SU-DHL-6 (cell line): ENCODE measurements at regions not wholly inside any gene's neighbourhood (a gene's known extent, or its start where the extent isn't known, plus 50 kb on each side); places are given as distances from the start of the nearest gene placed in this dataset.

ENCODE experiments used
- H2AFZ ChIP-seq: fragments of 200-600 bp; sonication (generic); 2 replicates; pipeline ENCODE4 v1.6.1; 2014; ENCODE audit warnings: low read depth, mild to moderate bottlenecking, moderate library complexity, mixed read lengths, antibody characterized with exemption, low read length; ENCODE audit not compliant: severe bottlenecking
- H3F3A ChIP-seq: fragments of 200-600 bp; shearing (Covaris generic); 2 replicates; pipeline ENCODE4 v1.6.0; 2016; ENCODE audit warnings: antibody characterized with exemption, mild to moderate bottlenecking; ENCODE audit not compliant: insufficient read depth
- H3K27ac ChIP-seq: fragments of 200-600 bp; sonication (generic); 2 replicates; pipeline ENCODE4 v1.5.1; 2016; ENCODE audit warnings: low read depth, mild to moderate bottlenecking, low read length, moderate library complexity, mixed read lengths
- H3K27me3 ChIP-seq: fragments of 200-600 bp; sonication (generic), shearing (Covaris generic); 2 replicates; pipeline ENCODE4 v1.6.0; 2014; ENCODE audit warnings: mild to moderate bottlenecking, low read length
- H3K36me3 ChIP-seq: fragments of 200-600 bp; sonication (generic); 2 replicates; pipeline ENCODE4 v1.6.1; 2014; ENCODE audit warnings: mild to moderate bottlenecking, low read length, mixed read lengths
- H3K4me2 ChIP-seq: fragments of 300-600, 200-600 bp; shearing (Covaris generic), sonication (generic); 2 replicates; pipeline ENCODE4 v1.6.0; 2014; ENCODE audit warnings: low read length, low read depth, mild to moderate bottlenecking; ENCODE audit not compliant: poor library complexity, severe bottlenecking
- H3K4me3 ChIP-seq: fragments of 200-600 bp; sonication (generic); 2 replicates; pipeline ENCODE4 v1.5.1; 2014; ENCODE audit warnings: antibody characterized with exemption, low read length, mild to moderate bottlenecking, mixed read lengths; ENCODE audit not compliant: insufficient read depth, poor library complexity, severe bottlenecking
- H3K79me2 ChIP-seq: fragments of 200-600 bp; sonication (generic); 2 replicates; pipeline ENCODE4 v1.6.1; 2014; ENCODE audit warnings: mild to moderate bottlenecking, low read length, moderate library complexity; ENCODE audit not compliant: insufficient read depth
- H3K9ac ChIP-seq: fragments of 200-600 bp; sonication (generic); 2 replicates; pipeline ENCODE4 v1.7.0; 2014; ENCODE audit warnings: mild to moderate bottlenecking, low read length
- H3K9me2 ChIP-seq: fragments of 200-600 bp; sonication (generic); replicated peaks from 2 replicates; pipeline ENCODE4 v1.6.1; 2014; ENCODE audit warnings: low read length; ENCODE audit not compliant: insufficient read depth
- H3K9me3 ChIP-seq: fragments of 200-600 bp; sonication (generic); 2 replicates; pipeline ENCODE4 v1.6.1; 2014; ENCODE audit warnings: low read length, mixed read lengths; ENCODE audit not compliant: insufficient read depth
- H4K20me1 ChIP-seq: fragments of 200-600 bp; sonication (generic); 2 replicates; pipeline ENCODE4 v1.6.1; 2014; ENCODE audit warnings: low read depth, mild to moderate bottlenecking, antibody characterized with exemption, low read length, moderate library complexity, mixed read lengths
- EZH2phosphoT487 ChIP-seq: fragments of 200-600 bp; sonication (generic), shearing (Covaris generic); conservative IDR thresholded peaks from 2 replicates; pipeline ENCODE4 v1.6.1; 2018; ENCODE audit warnings: mild to moderate bottlenecking, antibody characterized with exemption, low read length, moderate library complexity, mixed read lengths
- TF ChIP-seq, protein P1 (sequence below): fragments of 200-600 bp; sonication (generic); IDR thresholded peaks from one replicate; pipeline ENCODE4 v1.5.1; 2017; ENCODE audit warnings: antibody characterized with exemption, mild to moderate bottlenecking, low read length, moderate library complexity; ENCODE audit not compliant: insufficient read depth, poor library complexity, severe bottlenecking

DNA sequence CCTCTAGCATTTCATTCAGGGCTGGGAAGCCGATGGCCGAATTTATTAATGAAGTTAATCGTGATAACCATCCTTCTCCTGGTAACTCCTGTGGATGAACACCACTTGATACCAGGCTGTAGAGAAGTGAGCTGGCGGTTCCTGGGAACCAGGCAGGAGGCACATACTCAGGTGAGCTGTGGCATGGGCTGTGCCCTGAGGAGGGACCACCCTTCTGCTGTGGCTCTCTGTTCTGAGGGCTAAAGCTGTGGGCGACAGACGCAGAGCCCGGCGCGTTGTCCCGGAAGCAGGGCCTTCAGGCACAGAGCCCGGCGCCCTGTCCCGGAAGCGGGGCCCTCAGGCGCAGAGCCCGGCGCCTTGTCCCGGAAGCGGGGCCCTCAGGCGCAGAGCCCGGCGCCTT lies 462.3 kb upstream of the SALL3 start:
- TF ChIP-seq, protein P1, sequence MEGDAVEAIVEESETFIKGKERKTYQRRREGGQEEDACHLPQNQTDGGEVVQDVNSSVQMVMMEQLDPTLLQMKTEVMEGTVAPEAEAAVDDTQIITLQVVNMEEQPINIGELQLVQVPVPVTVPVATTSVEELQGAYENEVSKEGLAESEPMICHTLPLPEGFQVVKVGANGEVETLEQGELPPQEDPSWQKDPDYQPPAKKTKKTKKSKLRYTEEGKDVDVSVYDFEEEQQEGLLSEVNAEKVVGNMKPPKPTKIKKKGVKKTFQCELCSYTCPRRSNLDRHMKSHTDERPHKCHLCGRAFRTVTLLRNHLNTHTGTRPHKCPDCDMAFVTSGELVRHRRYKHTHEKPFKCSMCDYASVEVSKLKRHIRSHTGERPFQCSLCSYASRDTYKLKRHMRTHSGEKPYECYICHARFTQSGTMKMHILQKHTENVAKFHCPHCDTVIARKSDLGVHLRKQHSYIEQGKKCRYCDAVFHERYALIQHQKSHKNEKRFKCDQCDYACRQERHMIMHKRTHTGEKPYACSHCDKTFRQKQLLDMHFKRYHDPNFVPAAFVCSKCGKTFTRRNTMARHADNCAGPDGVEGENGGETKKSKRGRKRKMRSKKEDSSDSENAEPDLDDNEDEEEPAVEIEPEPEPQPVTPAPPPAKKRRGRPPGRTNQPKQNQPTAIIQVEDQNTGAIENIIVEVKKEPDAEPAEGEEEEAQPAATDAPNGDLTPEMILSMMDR: no peak
- TF ChIP-seq EZH2phosphoT487: no peak
- Histone ChIP-seq H3K4me2 (no peak overlapping the region), H3K79me2 (no peaks in the 10 kb centered on the region), H2AFZ (no peak overlapping the region), H3K9ac (no peak overlapping the region), H3K9me2 (no peaks in the 10 kb centered on the region), H4K20me1 (no peaks in the 10 kb centered on the region), H3K9me3 (no peaks in the 10 kb centered on the region), H3F3A (no peaks in the 10 kb centered on the region), H3K27me3 (no peaks in the 10 kb centered on the region), H3K27ac (no peak overlapping the region), H3K36me3 (no peaks in the 10 kb centered on the region), H3K4me3 (no peak overlapping the region)

DNA sequence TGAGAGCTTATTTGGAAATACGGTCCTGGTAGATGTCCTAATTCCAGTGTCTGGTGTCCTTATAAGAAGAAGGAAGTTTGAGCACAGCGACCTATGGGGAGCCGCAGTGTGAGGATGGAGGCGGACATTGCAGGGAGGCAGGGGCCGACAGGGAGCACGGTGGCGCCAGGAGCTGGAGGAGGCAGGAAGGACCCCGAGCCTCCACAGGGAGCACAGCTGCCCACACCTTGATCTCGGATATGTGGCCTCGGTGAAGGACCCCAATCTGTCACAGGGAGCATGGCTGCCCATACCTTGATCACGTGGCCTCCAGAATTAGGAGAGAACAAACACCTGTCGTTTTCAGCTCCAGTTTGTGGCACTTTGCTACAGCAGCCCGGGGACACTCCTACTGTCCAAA lies 461.6 kb upstream of the SALL3 start:
- H3K4me2 ChIP-seq: no peak overlapping the region

DNA sequence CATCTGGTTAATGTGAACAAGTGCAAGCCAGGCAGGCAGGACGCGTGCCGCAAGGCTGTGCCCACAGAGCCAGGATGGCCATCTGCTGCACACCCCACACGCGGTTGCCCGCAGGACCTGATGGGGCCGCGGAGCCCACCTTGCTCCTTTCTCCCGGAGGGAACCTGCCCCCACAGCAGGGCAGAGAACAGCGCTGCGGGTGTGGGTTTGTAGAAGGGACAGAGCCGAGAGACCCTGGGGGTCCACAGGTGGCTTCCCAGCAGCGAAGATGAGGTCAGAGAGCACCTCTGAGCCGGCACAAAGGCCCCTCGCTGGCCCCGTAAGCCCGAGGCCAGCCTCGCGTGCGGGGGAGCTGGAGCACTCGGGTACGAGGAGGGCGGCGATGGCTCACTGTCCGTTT lies 460.8 kb upstream of the SALL3 start:
- TF ChIP-seq EZH2phosphoT487: no peak
- TF ChIP-seq, protein P1: no peak
- H3K27ac ChIP-seq: no peak overlapping the region
- no peak overlapping the region for H2AFZ ChIP-seq
- no peak overlapping the region for H3K4me3 ChIP-seq
- no peak overlapping the region for H3K9ac ChIP-seq
- no peaks in the 10 kb centered on the region for H3K27me3 ChIP-seq
- no peaks in the 10 kb centered on the region for H3K79me2 ChIP-seq
- no peak overlapping the region for H3K4me2 ChIP-seq
- no peaks in the 10 kb centered on the region for H3K9me2 ChIP-seq
- H3K9me3 ChIP-seq: no peaks in the 10 kb centered on the region
- H3K36me3 ChIP-seq: no peaks in the 10 kb centered on the region
- H3F3A ChIP-seq: no peaks in the 10 kb centered on the region
- no peaks in the 10 kb centered on the region for H4K20me1 ChIP-seq

More for the DNA sequence above, 461.6 kb upstream of the SALL3 start:
- no peak overlapping the region for H3K9ac ChIP-seq
- no peak overlapping the region for H3K4me3 ChIP-seq
- H3K9me3 ChIP-seq: no peaks in the 10 kb centered on the region
- H4K20me1 ChIP-seq: no peaks in the 10 kb centered on the region
- H3K27me3 ChIP-seq: no peaks in the 10 kb centered on the region
- H2AFZ ChIP-seq: no peak overlapping the region
- TF ChIP-seq, protein P1: no peak
- TF ChIP-seq EZH2phosphoT487: no peak
- no peaks in the 10 kb centered on the region for H3K36me3 ChIP-seq
- no peaks in the 10 kb centered on the region for H3K9me2 ChIP-seq
- H3K27ac ChIP-seq: no peak overlapping the region
- no peaks in the 10 kb centered on the region for H3F3A ChIP-seq
- H3K79me2 ChIP-seq: no peaks in the 10 kb centered on the region
